ENCODE measurements at regions not wholly inside any gene's neighbourhood (a gene's known extent, or its start where the extent isn't known, plus 50 kb on each side); places are given as distances from the start of the nearest gene placed in this dataset.

GRCh38 chr13:99869830-99870229 is 101.7 kb downstream of the ZIC5 start:
- no peak for TF ChIP-seq CTCF (CRISPR knock-in tag; IDR thresholded peaks at IDR 0.05)
- no peak for TF ChIP-seq POLR2AphosphoS5 (IDR thresholded peaks at IDR 0.05; ENCODE audit: low read depth, low read length)
- TF ChIP-seq MAX (IDR thresholded peaks at IDR 0.05): no peak
- TF ChIP-seq ZNF3 (CRISPR knock-in tag; IDR thresholded peaks at IDR 0.05): no peak
- TF ChIP-seq SOX13 (IDR thresholded peaks at IDR 0.05): no peak
- TF ChIP-seq SOX13 (CRISPR knock-in tag; conservative IDR thresholded peaks at IDR 0.05 in 1 of 2, IDR thresholded peaks at IDR 0.05 in 1 of 2): no peak
- no peak for TF ChIP-seq ZNF44 (CRISPR knock-in tag; IDR thresholded peaks at IDR 0.05)
